Erythroblast (primary cell): ENCODE measurements at regions not wholly inside any gene's neighbourhood (a gene's known extent, or its start where the extent isn't known, plus 50 kb on each side); places are given as distances from the start of the nearest gene placed in this dataset.
"Not testable (repeated sequence)": the region's sequence is repeated elsewhere in the genome, so short reads cannot be mapped to it uniquely, and the experiment has no call there.

Source experiments
- GATA1 ChIP-seq: IDR thresholded peaks from 2 replicates; pipeline ENCODE4 v1.6.1; 2011; ENCODE audit warnings: low read depth, mild to moderate bottlenecking, control low read depth, low read length, moderate library complexity
- POLR2A ChIP-seq: IDR thresholded peaks from 2 replicates; pipeline ENCODE4 v1.6.1; 2011; ENCODE audit warnings: mild to moderate bottlenecking, low read length

- TF ChIP-seq POLR2A, GATA1: not testable (repeated sequence)
These were observed 83.4 kb upstream of the PIP4K2A start for GRCh38 chr10:22797796-22798195.
